Jurkat, Clone E6-1 (cell line): ENCODE measurements at regions not wholly inside any gene's neighbourhood (a gene's known extent, or its start where the extent isn't known, plus 50 kb on each side); places are given as distances from the start of the nearest gene placed in this dataset.
"Not testable (repeated sequence)": the region's sequence is repeated elsewhere in the genome, so short reads cannot be mapped to it uniquely, and the experiment has no call there.

Experiments used
- DNase-seq: peaks from one replicate; pipeline ENCODE4 v3.0.0-alpha.2; 2011; ENCODE audit warnings: low read depth, low spot score
- H3K4me3 ChIP-seq: 2 replicates; pipeline ENCODE4 v1.5.1; 2011; ENCODE audit warnings: mild to moderate bottlenecking, low read length, control low read depth, moderate library complexity

DNA sequence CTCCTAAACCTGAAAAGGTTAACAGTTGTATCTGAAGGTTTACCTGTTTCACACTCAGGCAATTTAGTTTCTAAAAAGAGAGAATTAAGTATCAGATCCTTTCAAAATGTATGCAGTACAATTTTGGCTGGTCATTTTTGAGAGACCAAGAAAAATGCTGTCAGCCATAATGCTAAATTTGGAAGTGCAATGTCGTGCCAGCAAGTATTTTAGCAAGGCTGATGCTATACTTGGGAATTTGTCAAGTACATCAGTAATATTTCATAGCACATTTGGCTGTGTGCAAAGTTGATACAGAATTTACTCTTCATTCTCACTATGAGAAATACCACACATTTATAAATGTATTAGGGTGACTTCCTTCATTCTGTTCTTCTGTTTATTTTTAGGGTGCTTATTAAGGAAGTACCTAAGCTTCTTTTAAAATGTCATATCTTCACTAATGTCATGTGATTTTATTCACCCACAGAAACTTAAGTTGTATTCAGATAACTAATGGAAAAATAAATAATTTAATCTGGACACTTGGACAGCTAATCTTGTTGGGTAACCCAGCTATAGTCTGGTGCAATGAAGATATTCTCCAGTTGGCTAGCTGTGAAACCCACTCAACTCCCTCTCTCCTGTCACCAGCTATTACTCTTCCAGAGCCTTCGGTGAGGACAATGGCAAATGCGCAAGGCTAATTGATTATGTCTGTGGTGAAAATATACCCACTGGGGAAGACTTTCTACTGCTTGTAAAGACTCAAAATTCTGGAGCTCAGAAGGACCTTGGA, 84.2 kb upstream of the TLL1 start:
- no peak overlapping the region for H3K4me3 ChIP-seq
- DNase-seq = no peak

DNA sequence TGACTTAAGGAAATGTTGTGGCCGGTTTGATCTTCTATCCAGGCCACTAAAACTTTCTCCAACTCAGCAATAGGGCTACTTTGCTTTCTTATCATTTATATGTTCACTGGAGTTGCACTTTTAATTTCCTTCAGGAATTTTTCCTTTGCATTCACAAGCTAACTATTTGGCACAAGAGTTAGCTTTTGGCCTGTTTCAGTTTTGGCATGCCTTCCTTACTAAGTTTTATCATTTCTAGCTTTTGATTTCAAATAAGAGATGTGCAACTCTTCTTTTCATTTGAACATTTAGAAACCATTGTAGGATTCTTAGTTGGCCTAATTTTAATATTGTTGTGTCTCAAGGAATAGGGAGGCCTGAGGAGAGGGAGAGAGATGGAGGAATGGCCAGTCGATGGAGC, 79.8 kb upstream of the TLL1 start:
- no peak overlapping the region for H3K4me3 ChIP-seq
- no peak for DNase-seq

DNA sequence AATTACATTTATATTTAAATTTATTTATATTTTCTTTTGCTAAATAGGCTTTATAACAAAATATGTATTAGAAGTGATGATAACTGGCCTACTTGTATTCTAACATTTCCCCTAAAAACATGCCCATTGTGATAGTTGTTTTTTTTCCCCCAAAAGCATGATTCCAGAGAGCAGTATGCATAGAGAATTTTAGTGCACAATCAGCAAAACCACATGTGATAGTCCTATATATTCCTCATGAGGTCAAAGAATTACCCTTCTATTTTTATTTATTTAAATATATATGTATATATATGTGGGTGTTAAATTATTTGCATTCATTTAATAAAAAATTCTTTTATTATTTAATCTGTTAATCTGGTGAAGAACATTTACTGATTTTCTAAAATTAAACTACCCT, 78.2 kb upstream of the TLL1 start:
- no peak for DNase-seq
- no peak overlapping the region for H3K4me3 ChIP-seq

DNA sequence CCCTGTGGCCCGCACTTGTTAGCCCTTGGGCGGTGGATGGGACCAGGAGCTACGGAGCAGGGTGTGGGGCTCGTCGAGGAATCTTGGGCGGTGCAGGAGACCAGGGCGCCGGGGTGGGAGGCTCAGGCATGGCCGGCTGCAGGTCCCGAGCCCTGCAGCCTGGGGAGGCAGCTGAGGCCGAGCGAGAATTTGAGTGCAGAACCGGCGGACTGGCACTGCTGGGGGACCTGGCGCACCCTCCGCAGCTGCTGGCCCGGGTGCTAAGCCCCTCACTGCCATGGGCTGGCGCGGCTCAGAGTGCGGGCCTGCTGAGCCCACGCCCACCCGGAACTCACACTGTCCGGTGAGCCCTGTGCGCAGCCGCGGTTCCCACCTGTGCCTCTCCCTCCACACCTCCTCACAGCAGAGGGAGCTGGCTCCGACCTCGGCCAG, 73.6 kb upstream of the TLL1 start:
- no peak for DNase-seq
- no peak overlapping the region for H3K4me3 ChIP-seq

DNA sequence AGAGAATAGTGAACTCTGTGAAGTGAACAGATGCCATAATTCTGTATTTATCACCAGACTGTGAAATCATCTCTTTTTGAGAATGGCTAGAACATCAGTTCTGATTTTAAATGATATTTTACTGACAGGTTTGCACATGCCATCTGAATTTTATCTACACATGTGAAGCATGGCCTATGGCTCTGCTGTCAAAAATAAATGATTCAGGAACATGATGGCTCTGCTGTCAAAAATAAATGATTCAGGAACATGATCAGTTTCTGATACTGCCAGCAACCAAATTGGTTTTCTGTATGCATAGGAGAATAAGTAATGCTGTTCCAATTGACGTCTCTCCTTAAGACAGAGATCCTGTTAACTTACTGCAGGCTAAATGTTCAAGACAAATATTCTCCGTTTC, 70.6 kb upstream of the TLL1 start:
- no peak for DNase-seq
- H3K4me3 ChIP-seq = no peak overlapping the region

DNA sequence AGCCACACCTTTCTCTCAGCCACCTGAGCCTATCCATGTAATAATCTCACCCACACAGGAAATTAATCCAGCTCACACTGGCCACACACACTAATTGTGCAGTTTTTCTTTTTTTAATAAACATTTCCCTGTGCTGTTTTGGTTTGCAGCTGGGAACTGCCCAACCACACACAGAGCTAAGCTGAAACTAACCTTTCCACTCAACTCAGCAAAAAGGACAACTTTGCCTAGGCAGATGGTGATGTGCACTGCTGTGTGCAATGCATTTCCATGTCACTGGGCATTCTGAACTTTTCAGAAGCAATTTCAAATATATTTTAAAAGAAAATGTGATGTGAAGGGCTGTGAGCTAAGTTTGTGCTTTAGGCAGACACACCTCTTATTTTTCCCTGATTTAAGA, 70.0 kb upstream of the TLL1 start:
- H3K4me3 ChIP-seq = no peak overlapping the region
- no peak for DNase-seq

GRCh38 chr4:165805406-165805805, 67.6 kb upstream of the TLL1 start:
- H3K4me3 ChIP-seq = no peak overlapping the region
- DNase-seq = no peak

DNA sequence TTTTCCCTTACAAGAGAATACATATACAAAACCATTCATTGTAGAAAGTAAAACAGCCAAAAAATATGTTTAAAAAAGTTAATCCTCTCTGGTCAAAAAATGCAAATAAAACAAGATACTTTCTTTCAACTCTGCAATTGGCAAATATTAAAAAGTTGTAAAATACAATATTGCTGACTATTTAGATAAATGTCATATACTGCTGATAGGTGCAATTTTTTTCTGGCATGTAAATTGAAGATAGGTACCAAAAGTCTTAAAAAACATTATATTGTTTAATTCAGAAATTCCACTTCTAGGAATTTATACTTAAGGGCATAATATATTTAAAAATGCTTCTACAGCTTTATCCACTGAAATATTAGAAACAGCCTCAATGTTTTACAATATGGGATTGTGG, 66.4 kb upstream of the TLL1 start:
- no peak for DNase-seq
- no peak overlapping the region for H3K4me3 ChIP-seq

- DNase-seq = no peak
- H3K4me3 ChIP-seq = no peak overlapping the region
Observed at GRCh38 chr4:165810726-165811125, 62.3 kb upstream of the TLL1 start.

DNA sequence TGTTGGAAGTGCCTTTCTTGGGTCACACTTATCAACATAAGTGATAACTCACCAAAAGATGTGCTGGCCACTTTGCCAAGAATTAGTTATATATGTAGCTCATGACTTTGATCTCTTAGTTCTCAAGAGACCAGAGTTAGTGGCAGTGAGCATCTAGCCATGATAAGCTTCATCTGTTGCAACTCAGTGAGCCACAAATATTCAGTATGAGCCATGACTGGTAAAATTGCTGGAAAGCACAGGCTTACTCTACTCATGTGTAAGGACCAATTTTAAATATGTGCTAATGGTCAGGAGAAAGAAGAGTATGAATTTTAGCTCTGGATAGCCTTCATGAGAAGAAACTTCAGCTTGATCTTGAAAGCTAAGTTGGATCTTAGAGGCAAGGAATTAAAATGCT, 59.4 kb upstream of the TLL1 start:
- no peak for DNase-seq
- no peak overlapping the region for H3K4me3 ChIP-seq

DNA sequence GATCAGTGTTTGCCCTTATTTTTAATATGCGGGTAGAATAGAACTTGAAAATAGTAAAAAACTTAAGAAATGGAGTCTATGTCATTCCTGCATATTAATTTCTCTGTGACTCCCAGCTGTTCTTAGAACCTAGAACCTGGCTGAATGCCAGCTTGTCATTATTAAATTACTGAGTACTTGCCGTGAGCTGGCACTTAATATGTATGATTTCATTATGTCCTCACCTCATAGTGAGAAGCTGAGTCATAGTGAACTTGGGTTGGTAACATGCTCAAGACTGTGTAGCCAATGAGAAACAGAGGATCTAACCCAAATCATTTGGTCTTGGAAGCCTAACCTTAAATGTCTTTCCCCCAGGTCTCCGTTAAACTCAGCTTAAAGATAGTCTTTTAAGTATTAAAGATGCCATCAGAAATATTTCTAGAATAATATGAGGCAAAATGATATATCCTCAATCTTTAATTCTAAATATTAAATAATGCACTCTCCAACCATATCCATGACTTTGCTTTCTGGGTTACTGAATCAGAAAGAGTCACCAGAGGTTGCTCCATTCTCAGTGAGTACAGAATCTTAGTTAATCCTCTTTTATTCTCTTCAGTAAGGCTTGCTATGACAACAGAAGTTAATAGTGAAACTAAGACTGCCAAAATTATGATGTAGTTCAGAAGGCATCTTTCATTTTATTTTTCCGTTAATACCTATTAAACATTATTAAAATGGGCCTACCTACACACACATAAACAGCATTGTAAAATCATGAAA, 58.6 kb upstream of the TLL1 start:
- no peak for DNase-seq
- no peak overlapping the region for H3K4me3 ChIP-seq

- not testable (repeated sequence) for H3K4me3 ChIP-seq, DNase-seq
Observed at GRCh38 chr4:165819126-165819525, 53.9 kb upstream of the TLL1 start.
